ENCODE measurements at regions not wholly inside any gene's neighbourhood (a gene's known extent, or its start where the extent isn't known, plus 50 kb on each side); places are given as distances from the start of the nearest gene placed in this dataset.
"Not testable (repeated sequence)": the region's sequence is repeated elsewhere in the genome, so short reads cannot be mapped to it uniquely, and the experiment has no call there.

DNA sequence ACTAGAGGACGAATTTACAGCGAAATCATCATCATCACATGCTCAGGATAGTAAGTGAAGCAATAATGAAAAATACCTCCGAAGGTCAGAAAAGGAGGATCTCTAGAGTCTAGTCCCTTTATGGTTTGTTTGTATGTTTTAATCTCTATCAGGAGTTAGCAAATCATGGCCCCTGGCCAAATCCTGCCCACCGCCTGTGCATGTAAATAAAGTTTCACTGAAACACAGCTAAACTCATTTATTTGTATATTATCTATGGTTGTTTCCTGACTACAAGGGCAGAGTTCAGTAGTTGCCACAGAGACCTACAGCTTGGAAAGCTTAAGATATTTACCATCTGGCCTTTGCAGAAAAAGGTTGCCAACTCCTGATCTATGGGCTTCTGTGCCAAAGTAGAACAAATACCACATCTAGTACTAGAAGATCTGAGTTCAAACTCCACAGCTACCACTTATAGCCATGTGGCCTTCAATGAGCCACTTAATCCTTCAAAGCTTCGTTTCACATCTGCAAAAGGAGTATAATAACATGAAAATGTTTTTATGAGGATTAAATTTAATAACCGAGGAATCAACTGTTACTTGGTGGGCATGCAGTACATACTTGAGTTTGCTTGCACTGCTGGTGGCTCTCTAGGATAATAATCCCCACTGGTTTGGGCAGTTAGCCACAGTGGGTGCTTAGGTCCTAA is 94.0 kb upstream of the KIF26B start:
- peak; percentile 6 for DNase-seq

- DNase-seq, result no peak
Measured at GRCh38 chr1:245059806-245060424, 94.9 kb upstream of the KIF26B start.

DNA sequence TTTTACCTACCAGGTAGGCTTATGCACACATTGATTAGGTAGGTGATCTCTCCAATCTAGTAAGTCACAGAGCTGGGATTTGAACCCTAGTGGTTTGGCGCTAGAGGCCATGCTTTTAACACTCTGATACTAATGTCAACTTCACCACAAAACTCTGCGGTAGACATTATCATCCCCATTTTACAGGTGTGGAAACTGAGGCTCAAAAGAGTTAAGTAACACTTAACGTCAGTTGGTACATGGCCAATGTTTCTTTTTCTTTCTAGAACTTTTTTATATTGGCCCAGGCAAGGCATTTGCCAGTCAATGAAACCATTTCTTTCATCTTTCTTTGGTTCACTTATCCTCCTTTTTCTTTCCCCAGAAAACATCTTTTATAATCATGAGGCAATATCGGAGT is 95.9 kb upstream of the KIF26B start:
- DNase-seq, result no peak

DNA sequence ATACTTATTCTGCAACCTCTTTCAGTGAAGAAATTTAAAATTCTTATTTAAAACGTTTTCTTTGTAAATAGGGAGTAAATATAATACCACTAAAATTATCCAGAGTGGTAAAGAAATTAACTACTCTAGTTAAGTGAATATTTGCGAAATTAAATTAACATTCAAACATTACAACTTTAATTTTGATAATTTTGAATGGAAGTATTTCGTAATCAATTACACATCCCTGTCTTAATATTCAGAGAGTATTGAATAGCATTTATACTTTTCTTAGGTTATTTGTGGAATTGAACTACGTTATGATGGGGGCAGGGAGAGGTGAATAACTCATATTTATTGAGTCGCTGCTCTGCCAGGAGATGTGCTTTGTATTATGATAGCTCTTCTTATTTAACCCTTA is 96.3 kb upstream of the KIF26B start:
- DNase-seq, result no peak

DNA sequence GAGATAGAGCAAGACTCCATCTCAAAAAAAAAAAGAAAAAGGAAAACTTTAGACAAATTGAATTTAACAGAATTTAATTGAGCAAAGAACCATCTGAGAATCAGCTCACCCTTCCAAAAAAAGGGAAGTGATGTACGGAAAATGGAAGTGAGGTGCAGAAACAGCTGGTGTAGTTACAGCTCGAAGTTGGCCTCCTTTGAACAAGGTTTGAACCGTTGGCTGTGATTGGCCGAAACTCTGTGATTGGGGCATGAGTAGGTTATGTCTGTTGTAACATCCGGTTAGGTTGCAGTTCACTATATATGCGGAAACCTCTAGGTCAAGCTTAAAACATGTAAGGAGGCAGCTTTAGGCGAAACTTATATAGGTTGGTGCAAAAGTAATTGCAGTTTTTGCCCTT is 97.9 kb upstream of the KIF26B start:
- DNase-seq, result no peak

GRCh38 chr1:245056296-245056695 is 98.5 kb upstream of the KIF26B start:
- not testable (repeated sequence) for DNase-seq

DNA sequence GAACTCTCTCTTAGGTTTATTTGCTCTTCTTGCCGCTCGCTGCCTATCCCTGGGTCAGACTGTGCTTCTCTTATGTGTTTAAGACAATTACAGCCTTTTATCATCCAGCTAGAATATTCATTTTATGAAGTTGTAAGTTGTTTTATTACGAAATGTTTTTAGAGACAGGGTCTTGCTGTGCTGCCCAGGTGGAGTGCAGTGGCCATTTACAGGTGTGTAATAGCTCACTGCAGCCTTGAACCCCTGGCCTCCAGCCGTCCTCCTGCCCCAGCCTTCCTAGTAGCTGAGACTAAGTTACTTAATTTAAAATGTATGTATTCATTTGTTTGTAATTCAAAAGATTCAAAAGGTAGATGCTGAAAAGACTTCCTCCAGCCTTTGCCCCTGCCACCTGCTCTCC is 99.0 kb upstream of the KIF26B start:
- DNase-seq, result no peak

GRCh38 chr1:245054507-245055270 is 100.1 kb upstream of the KIF26B start:
- DNase-seq, result no peak

- no peak for DNase-seq
Measured at GRCh38 chr1:245054105-245054504, 100.7 kb upstream of the KIF26B start.

DNA sequence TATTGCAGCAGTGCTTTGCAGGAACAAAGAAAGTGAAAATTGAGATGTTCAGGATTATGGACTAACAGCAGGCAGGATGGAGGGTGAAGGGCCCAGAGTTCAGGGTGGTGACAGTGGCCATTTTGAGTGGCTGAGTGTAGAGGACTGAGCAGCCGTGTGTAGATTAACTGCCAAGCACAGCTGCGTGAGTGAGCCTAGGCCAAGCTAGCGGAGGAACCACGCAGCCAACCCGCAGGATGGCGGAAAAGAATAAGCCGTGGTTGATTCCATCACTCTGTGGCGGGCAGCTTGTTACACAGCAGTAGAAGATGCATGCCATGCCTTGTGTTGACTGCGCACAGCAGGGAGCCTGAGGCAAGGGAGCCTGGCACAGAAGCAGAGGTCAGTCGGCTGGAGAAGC is 102.5 kb upstream of the KIF26B start:
- no peak for DNase-seq

- no peak for DNase-seq
Measured at GRCh38 chr1:245051349-245052221, 103.2 kb upstream of the KIF26B start.

GRCh38 chr1:245046769-245047168 is 108.0 kb upstream of the KIF26B start:
- DNase-seq, result no peak

DNA sequence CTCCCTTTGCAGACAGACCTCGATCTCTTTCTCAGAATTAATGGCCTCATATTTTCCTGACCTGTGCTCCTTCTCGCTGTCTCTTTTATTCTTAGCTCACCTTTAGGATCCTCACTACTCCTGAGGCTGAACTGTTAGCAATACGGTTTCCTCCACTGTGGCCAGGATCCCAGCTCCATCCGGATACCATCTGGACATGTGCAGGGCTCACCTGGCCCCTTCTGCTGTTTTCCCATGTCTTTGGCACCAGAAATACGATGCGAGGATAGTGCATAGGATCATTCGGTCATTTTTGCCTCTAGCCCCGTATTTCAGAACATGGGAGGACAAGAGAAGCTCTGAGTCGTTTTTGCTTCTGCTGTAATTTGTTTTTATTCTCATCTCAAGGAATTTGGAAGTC is 108.5 kb upstream of the KIF26B start:
- DNase-seq, result no peak

DNA sequence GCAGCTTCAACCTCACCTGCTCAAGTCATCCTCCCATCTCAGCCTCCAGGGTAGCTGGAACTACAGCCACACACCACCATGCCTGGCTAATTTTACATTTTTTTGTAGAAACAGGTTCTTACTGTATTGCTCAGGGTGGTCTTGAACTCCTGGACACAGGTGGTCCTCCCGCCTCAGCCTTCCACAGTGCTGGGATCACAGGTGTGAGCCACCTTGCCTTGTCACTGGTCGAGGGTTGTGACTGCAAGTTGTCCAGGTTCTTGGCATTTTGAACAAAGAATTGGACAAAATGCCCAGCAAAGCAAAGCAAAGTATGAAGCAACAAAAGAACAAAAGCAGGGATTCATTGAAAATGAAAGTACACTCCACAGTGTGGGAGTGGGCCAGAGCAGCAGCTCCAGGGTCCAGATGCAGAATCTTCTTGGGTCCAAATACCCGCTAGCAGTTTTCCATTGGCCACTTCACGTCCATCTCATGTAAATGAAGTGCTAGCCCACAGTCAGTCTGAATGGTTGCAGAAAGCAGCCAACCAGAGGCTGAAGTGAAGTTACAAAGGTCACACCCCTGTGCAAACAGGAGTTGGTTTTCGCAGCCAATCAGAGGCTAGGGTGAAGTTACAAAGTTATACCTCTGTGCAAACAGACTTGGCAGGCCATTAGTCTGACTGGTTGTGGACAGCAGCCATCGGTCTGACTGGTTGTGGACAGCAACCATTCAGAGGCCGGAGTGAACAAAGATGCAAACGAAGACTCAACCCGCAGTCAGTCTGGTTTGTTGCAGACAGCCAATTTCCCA is 109.5 kb upstream of the KIF26B start:
- DNase-seq, result no peak

GRCh38 chr1:245043611-245043940 is 111.2 kb upstream of the KIF26B start:
- DNase-seq, result no peak

DNA sequence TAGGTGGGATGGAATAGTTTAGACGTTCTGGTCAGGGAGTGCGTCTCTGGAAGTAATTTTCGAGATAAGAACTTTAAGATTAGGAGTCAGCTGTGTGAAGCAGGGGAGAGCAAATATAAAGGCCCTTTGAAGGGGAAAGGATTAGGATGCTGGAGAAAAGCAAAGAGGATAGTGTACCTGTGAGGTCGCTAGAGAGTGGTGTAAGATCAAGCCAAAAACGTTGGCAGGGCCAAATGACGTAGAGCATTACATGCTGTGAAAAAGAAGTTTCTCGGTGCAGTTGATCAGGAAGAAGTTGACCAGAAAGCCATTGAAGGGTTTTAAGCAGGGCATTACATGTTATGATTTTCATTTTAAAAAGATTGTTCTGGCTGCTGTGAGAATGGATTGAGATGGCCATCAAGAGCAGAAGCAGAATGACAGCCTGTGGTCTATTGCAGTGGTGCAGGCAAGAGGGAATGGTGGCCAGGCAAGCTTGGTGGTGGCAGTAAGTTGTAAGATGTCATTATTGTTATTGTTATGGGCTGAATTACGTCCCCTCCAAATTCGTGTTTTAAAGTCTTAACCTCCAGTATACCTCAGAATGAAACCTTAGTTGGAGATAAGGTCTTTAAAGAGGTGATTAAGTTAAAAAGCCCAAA is 113.6 kb upstream of the KIF26B start:
- DNase-seq, result no peak

- DNase-seq, result no peak
Measured at GRCh38 chr1:245039196-245039595, 115.6 kb upstream of the KIF26B start.

- no peak for DNase-seq
Measured at GRCh38 chr1:245036102-245036501, 118.7 kb upstream of the KIF26B start.

- DNase-seq, result no peak
Measured at GRCh38 chr1:245031041-245031440, 123.7 kb upstream of the KIF26B start.

DNA sequence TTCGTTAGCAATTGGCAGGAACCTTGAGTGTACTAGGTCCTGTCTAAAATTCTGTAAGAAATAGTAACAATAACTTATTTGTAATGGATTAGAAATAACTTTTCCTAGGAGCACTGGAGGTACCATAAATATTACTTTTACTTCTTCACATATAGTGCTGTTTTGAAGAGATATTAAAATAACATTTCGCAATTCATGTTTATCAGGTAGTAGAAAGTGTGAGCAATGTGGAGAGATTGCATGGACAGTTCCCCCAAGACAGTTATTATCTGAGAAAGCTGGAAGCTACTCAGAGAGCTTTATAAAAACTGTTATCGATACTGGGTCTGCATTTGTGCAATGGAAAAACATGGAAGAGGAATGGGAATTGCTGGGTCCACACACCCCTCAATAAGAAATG is 128.5 kb upstream of the KIF26B start:
- DNase-seq, result no peak

- no peak for DNase-seq
Measured at GRCh38 chr1:245025525-245025924, 129.3 kb upstream of the KIF26B start.

- DNase-seq, result no peak
Measured at GRCh38 chr1:245023222-245023621, 131.6 kb upstream of the KIF26B start.

All from NCI-H748 treated with DMSO at 0.1 percent for 48 hours (cell line).